Fibroblast of gingiva (primary cell): ENCODE measurements at regions not wholly inside any gene's neighbourhood (a gene's known extent, or its start where the extent isn't known, plus 50 kb on each side); places are given as distances from the start of the nearest gene placed in this dataset.

ENCODE experiments used
- DNase-seq: peaks from one replicate; pipeline ENCODE4 v3.0.0-alpha.2; 2011; ENCODE audit warnings: low read depth

- DNase-seq = no peak
Measured at GRCh38 chr1:60428127-60428526, 354.6 kb upstream of the C1orf87 start.

GRCh38 chr1:60427701-60428100 lies 354.1 kb upstream of the C1orf87 start:
- DNase-seq = no peak

- no peak for DNase-seq
Measured at GRCh38 chr1:60427194-60427593, 353.6 kb upstream of the C1orf87 start.

GRCh38 chr1:60425528-60425927 lies 352.0 kb upstream of the C1orf87 start:
- peak; percentile 12 for DNase-seq

GRCh38 chr1:60423146-60423780 lies 349.7 kb upstream of the C1orf87 start:
- DNase-seq = no peak

- no peak for DNase-seq
Measured at GRCh38 chr1:60421965-60422364, 348.4 kb upstream of the C1orf87 start.

GRCh38 chr1:60419023-60419422 lies 345.5 kb upstream of the C1orf87 start:
- no peak for DNase-seq

GRCh38 chr1:60415696-60416095 lies 342.1 kb upstream of the C1orf87 start:
- no peak for DNase-seq

- DNase-seq = no peak
Measured at GRCh38 chr1:60413091-60413490, 339.5 kb upstream of the C1orf87 start.

- DNase-seq = no peak
Measured at GRCh38 chr1:60411591-60411990, 338.0 kb upstream of the C1orf87 start.

GRCh38 chr1:60402816-60403215 lies 329.2 kb upstream of the C1orf87 start:
- DNase-seq = no peak

- no peak for DNase-seq
Measured at GRCh38 chr1:60402216-60402615, 328.6 kb upstream of the C1orf87 start.

- DNase-seq = peak; percentile 23
Measured at GRCh38 chr1:60394436-60394835, 320.9 kb upstream of the C1orf87 start.

- DNase-seq = no peak
Measured at GRCh38 chr1:60390593-60391282, 317.2 kb upstream of the C1orf87 start.

GRCh38 chr1:60388092-60388987 lies 314.8 kb upstream of the C1orf87 start:
- no peak for DNase-seq

- DNase-seq = no peak
Measured at GRCh38 chr1:60387175-60387574, 313.6 kb upstream of the C1orf87 start.

GRCh38 chr1:60386249-60386648 lies 312.7 kb upstream of the C1orf87 start:
- DNase-seq = peak; percentile 56

- no peak for DNase-seq
Measured at GRCh38 chr1:60376196-60376595, 302.6 kb upstream of the C1orf87 start.

- no peak for DNase-seq
Measured at GRCh38 chr1:60374537-60374936, 301.0 kb upstream of the C1orf87 start.

GRCh38 chr1:60367532-60367931 lies 294.0 kb upstream of the C1orf87 start:
- DNase-seq = peak; percentile 2

GRCh38 chr1:60359431-60359830 lies 285.9 kb upstream of the C1orf87 start:
- no peak for DNase-seq

GRCh38 chr1:60350531-60350930 lies 277.0 kb upstream of the C1orf87 start:
- DNase-seq = no peak

GRCh38 chr1:60348884-60349283 lies 275.3 kb upstream of the C1orf87 start:
- DNase-seq = no peak
